Brain microvascular endothelial cell (primary cell): ENCODE measurements at regions not wholly inside any gene's neighbourhood (a gene's known extent, or its start where the extent isn't known, plus 50 kb on each side); places are given as distances from the start of the nearest gene placed in this dataset.
A peak's percentile ranks its signal among the peaks of the same experiment; 100 is the strongest.

ENCODE experiments used
- DNase-seq: peaks from one replicate; pipeline ENCODE4 v3.0.0-alpha.2; 2020
- H3K27ac ChIP-seq: fragments of 250-450 bp; sonication (Bioruptor Pico); 2 replicates; pipeline ENCODE4 v1.5.1; 2020; ENCODE audit warnings: mild to moderate bottlenecking, moderate library complexity
- H3K27me3 ChIP-seq: fragments of 250-450 bp; sonication (Bioruptor Pico); replicated peaks from 2 replicates; pipeline ENCODE4 v1.5.1; 2020; ENCODE audit warnings: mild to moderate bottlenecking
- H3K36me3 ChIP-seq: fragments of 250-450 bp; sonication (Bioruptor Pico); replicated peaks from 2 replicates; pipeline ENCODE4 v1.5.1; 2020; ENCODE audit warnings: mild to moderate bottlenecking
- H3K4me3 ChIP-seq: 2 replicates; pipeline ENCODE4 v1.5.1; 2011; ENCODE audit warnings: low read depth, mild to moderate bottlenecking, control low read depth, low read length, moderate library complexity
- CTCF ChIP-seq: IDR thresholded peaks from 2 replicates; pipeline ENCODE4 v1.5.1; 2011; ENCODE audit warnings: low read depth, mild to moderate bottlenecking, moderate library complexity, low read length, control low read depth, inconsistent platforms; ENCODE audit errors: missing control alignments
- in situ Hi-C: cut with HindIII; loops from 2 replicates; pipeline ENCODE4 v1.10.0; 2017; ENCODE audit warnings: low sequenced_read_pairs, low pct_ligation_motif_present

DNA sequence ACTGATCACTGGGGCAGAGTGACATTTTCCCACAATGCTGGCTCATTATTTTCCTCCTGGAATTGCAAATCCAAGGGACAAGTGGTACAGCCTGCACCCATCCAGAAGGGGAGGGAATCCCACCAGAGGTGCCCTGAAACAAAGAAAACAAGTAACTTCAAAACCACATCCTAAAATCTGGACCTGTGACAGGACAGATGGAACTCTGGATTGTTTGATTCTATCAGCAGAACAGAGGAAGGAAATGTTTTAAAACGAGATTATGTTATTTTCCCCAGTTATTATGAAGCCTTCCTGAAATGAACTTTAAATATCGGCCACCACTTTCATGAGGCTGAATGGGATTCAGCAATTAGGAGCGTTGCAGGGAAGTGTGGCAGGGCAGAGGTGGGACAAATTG is 62.2 kb upstream of the ECHDC3 start:
- H3K27me3 ChIP-seq: no peaks in the 10 kb centered on the region
- no peaks in the 10 kb centered on the region for H3K36me3 ChIP-seq
- H3K27ac ChIP-seq: no peak overlapping the region
- H3K4me3 ChIP-seq: no peak overlapping the region
- DNase-seq: no peak
- TF ChIP-seq CTCF: no peak
- in situ Hi-C loops: no loop called here

- Histone ChIP-seq H3K4me3 (no peak overlapping the region), H3K36me3 (no peaks in the 10 kb centered on the region), H3K27ac (no peak overlapping the region), H3K27me3 (no peaks in the 10 kb centered on the region)
- no peak for TF ChIP-seq CTCF
- in situ Hi-C loops: no loop called here
- DNase-seq: peak; percentile 25
Observed at GRCh38 chr10:11678074-11678793, 63.9 kb upstream of the ECHDC3 start.

DNA sequence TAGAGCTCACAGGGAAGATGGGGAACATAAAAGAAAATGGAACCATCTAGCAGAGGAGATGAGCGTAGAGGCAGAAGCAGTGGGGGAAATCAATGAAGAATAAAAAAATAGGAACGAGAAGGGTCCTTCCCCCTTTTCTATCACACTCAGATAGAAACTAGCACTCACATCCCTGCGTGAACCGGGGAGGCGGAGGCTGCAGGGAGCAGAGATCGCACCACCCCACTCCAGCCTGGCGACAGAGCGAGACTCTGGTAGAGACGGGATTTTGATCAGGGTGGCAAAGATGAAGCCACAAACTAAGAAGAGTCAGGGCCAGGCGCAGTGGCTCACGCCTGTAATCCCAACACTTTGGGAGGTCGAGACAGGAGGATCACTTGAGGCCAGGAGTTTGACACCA is 64.7 kb upstream of the ECHDC3 start:
- DNase-seq: no peak
- no peak overlapping the region for H3K4me3 ChIP-seq
- no peaks in the 10 kb centered on the region for H3K36me3 ChIP-seq
- TF ChIP-seq CTCF: no peak
- H3K27ac ChIP-seq: no peak overlapping the region
- H3K27me3 ChIP-seq: no peaks in the 10 kb centered on the region
- in situ Hi-C loops: no loop called here

- Histone ChIP-seq H3K27me3 (no peaks in the 10 kb centered on the region), H3K36me3 (no peaks in the 10 kb centered on the region), H3K4me3 (no peak overlapping the region), H3K27ac (no peak overlapping the region)
- no peak for TF ChIP-seq CTCF
- no peak for DNase-seq
- in situ Hi-C loops: no loop called here
Observed at GRCh38 chr10:11673346-11674280, 62.2 kb upstream of the USP6NL start.

DNA sequence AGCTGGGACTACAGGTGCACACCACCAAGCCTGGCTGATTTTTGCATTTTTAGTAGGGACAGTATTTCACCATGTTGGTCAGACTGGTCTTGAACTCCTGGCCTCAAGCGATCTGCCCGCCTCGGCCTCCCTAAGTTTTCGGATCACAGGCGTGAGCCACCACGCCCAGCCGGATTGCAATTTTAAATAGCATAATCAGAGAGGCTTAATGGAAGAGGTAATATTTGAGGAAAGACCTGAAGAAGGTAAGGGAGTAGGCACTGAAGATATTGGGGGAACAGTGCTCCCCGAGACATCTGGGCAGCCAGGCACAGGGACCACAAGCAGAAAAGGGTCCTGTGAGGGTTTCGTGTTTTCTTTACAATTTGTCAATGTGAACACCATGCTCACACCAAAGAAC is 61.4 kb upstream of the USP6NL start:
- Histone ChIP-seq H3K4me3 (no peak overlapping the region), H3K36me3 (no peaks in the 10 kb centered on the region), H3K27me3 (no peaks in the 10 kb centered on the region), H3K27ac (no peak overlapping the region)
- no peak for TF ChIP-seq CTCF
- in situ Hi-C loops: no loop called here
- no peak for DNase-seq
